Muscle of arm (tissue), 1 donor: ENCODE measurements at regions not wholly inside any gene's neighbourhood (a gene's known extent, or its start where the extent isn't known, plus 50 kb on each side); places are given as distances from the start of the nearest gene placed in this dataset.

Experiments
- DNase-seq: peaks from one replicate; pipeline ENCODE4 v3.0.0-alpha.2; 2013

DNA sequence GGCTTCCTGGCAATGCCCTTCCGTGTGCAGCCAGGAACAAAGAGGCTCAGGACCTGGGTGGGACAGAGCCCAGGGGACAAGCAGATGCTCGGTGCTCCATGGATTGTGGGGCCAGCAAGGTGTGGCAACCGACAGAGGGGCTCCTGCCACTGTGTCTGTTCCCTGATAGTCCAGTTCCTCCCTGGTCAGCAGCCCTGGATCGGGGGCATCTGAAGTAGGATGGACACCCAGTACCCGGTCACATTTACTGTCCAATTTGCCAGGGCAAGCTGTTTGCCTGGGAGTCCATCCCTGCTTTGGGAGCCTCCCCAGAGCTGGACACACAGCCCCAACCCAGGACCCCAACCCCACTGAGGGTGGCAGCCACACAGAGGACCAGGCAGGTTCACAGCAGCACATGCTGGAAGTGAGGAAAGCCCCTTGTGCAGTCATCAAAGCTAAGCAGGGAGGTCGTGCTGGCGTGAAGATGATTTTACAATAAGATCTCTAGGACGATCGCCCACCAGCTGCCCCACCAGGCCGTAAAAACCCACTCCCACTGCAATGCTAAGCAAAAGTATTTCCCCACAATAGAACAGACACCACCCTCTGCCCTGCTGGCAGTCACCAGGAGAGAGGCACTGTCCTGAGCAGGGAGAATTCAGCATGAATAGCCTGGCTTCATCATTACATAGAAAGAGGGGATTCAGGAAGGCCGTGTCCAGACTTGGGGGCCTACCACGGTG is 141.7 kb downstream of the NDUFA10 start:
- DNase-seq: no peak

DNA sequence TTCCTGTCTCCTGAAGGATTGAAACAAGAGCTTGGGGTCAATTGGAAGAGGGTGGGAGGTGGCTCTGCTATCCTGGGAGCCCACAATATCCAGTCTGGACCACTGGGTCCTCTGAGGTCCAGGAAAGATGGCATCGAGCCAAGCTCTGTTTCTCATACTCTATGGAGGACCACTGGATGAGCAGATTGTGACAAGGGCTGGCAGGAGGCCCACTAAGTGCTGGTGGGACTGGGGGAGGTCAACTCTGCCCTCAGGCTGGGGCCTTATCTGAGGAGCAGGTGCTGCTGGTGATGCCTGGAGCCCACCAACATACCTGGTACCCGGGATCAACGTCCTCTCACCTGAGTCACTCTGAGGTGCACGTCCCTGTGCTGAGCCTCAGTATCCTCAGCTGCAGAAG is 142.4 kb downstream of the NDUFA10 start:
- DNase-seq: no peak

DNA sequence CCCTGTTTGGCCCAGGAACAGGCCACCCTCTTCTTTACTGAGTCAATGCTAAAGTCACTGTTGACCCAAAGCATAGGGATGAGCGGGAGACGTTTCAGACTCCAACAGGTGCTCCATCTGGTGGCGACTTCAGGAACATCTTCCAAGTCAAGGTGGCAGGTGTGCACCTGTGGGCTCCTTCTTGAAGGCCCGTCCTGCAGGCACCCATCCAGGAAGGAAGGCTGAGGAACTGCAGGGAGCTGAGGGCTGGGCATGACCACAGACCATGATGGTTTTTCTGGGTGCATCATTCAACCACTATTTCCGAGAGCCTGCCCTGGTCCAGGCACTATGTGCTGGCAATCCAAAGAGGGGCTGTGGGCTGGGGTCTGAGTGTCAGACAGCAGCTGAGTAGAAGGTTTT is 142.8 kb downstream of the NDUFA10 start:
- DNase-seq: peak; percentile 63

DNA sequence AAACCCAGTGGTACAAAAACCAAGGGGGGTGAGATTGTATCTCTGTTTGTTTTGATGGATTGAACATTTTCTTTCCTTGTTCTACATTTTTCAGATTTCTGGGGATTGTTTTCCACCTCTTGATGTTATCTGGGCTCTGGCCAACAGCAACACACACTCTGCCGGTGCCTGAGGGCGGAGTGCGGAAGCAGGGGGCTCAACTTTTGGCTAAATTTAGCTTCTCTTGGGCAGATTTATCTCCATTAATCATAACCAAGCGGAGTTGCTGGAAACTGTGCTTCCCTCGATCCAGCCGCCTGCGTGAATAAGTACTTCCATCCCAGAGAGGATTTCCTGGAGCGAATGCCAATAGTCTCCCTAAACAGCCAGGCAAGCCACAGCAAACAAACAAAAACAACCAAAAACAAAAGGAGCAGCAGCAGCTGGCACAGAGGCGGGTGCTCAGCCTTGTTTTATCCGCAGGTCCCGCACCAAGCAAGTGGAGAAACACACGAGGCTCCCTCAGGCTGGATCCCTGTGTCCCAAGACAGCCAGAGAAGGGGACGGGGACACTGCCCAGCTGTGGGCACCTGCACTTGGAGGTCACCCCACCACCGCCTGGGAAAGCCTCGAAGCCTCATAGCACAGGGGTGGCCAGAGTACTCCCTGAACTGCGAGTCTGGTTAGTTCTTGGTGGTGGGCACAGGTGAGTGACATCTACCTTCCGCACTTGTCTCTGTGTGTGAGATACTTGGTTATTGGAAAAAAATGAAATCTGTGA is 143.4 kb downstream of the NDUFA10 start:
- DNase-seq: peak; percentile 46

DNA sequence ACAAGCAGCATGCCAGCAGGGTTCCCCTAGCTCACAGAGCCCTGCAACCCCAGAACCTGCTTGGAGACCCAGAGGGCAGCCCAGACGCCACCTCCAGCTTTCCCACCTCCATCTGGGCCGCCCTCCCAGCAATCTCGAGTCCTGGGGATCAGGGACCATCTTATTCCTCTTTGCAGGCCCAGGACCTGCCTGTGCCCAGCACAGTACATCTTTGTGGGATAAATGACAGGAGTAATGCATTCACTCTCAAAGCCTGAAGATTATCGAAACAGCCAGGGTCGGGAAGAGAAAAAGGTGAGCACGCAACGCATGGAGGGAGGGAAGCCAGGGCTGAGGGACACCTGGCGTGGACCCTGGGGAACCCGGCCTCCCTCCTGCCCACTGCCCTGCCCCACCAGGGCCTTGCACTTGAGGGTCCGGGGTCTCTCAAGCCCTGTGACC is 144.1 kb downstream of the NDUFA10 start:
- no peak for DNase-seq

DNA sequence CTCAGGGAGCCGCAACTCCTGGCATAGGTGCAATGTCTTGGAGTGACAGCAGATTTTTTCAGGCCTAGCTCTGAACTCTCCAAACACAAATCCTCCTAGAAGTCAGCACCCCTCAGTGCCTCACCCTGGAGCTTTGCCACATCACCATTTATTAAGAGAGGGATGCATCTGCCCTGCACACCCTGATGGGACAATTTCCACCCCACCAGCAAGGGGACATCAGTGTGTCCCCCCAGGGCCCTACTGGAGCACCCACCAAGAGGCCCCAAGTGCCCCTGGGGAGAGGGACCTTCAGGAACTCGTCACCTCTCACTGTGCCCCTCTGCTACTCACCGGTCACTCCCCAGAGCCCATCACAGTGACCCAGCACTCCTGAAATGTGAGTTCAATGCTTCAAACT is 144.7 kb downstream of the NDUFA10 start:
- no peak for DNase-seq

DNA sequence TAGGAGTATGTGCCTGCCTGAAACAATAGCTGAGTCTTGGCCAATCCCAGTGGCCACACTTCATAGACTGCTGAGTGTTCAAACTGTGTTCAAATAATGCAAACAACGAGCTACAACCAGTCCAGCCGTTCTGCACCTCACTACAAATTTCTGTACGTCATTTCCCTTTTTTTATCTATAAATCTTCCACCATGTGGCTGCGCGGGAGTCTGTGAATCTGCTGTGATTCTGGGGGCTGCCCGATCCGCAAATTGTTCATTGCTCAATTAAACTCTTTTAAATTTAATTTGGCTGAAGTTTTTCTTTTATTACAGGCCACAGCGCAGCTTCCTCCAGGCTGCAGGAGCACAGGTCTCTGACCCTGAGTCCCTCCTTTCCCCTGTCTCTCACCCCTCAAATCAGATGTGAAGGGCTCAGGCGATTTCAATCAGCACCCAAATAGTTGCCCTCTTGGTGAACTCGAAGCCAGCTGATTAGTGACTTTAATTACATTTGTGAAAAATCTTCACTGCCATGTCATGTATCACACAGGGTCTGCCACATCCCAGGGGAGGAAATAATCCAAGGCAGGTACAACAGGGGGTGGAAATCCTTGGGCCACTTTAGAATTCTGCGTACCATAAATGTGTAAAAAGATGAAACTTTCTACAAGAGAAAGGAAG is 145.6 kb downstream of the NDUFA10 start:
- no peak for DNase-seq

DNA sequence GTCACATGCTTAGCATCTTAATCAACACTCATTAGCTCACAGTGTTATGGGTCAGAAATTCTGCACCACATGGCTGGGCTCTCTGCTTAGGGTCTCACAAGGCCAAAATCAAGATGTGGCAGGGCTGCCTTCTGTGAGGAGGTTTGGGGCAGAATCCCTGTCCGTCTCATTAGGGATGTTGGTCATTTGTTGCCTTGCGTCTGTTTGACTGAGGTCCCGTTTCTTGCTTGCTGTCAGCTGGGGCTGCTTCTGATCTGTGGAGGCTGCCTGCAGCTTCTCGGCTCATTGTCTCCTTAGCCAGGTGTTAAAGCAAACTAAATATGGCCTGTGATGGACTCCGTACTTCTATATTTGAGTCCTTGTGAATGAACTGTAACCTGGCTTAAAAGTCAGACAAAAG is 146.5 kb downstream of the NDUFA10 start:
- DNase-seq: no peak

DNA sequence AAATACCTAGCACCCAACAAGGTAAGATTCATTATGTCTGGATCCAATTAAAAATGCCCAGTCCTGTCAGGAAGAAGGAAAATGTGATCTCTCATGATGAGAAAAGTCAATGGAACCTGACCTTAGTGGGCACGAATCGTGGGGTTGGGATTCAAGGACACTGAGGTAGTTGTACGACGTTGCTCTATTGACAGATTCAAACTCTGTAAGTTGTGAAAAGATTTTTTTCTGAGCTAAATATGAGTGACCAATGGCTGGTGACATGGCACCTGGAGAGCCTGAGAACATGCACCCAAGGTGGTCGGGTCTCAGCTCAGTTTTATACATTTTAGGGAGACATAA is 148.2 kb downstream of the NDUFA10 start:
- no peak for DNase-seq

DNA sequence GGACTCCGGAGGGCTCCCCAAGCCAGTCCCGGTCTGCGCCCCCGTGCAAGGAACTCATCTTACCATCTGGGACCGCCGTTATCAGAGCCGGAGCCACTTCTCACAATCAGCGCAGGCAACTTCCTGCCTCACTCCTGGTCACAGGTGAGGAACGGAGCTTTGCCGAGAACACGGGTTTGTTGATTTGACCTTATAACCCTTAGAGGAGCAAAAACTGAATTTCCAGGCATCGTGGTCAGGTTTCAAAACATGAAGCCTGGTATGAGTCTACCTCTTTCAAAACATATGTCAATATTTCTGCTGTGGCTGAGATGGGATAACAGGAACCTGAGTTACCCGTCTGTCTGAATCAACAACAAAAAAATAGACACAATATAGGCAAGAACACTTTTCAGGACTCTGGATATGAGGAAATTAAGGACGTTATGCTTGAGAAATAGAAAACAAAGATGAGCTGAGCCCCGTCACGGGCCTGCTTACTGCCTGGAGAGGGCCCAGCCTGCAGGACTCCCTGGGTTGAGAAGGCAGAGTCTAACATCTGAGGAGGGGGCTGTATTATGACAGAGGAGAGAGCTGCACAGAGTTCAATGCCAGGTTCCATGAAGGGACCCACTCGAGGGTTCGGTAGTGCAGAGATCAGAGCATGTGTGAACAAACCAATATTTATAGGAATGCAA is 148.7 kb downstream of the NDUFA10 start:
- no peak for DNase-seq

DNA sequence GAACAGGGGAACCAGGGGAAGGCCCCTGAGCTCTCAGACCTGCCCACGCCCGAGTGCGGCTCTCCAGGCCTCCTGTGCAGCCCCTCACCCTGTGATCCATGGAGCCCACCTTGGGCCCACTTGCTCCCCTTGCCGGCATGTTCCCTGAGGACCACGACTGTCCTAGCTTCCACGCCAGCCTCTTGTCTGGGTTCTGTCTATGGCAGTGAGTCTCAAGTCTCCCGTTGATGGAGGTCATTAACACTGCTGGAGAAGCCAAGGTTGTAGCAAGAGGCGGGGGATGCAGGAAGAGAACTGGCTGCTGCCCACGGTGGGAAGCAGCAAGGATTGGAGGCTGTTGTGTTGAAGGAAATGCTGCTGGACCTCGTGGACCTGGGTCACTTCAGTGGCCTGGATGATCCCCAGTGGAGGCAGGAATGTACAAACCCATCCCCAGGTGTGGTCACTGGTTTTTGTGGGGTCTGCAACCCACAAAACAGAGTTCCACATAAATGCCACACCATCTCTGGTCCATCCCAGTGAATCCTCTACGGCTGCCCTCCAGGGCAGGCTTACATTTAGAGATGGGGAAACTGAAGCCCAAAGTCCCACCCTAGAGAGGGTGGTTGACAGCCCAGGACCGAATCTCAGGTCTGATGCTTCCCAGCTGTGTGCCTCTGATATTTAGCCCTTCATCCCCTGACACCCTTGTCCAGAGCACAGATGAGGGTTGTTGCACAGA is 150.3 kb downstream of the NDUFA10 start:
- DNase-seq: no peak

DNA sequence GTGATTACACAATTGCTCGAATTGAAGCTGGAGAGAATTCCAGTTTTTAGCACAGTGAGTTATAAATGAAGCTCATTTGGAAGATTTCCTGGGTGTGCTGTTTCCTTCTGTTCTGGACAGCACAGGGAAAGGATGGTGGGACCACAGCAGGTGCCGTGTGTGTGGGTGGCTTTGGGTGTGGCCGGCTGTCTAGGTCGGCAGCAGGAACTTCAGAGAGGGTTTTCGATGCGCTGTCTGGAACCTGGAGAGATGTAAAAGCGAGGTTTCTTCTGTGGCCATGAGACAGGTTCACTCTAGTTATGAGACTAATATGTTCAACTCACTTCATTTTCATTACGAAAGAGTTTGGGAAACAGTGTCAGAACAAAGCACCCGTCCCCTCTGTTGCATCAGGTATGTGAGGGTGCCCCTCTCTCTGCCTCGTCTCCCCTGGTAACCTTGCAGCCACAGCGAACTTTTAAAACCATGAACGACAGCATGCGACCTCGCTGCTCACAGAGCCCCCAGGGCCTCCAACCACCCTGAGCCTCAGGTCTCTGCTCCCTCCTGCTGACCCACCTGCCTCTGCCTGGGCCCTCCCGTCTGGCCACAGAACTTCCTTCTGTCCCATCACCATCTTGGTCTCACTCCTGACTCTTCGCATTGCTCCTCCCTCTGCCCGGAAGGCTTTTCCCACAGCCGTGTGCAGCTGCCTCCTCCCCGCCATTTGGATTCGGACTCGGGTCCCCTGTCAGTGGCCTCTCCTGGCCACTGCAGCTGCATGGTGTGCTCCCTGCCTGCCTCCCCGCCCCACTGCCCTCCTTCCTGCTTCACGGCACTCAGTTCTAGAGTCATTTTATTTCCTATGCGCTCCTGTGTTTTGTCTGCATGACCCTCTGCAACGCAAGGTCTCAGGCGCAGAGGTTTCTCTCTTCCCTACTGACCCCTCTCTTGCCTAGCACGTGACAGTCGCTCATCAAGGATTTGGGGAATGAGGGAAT is 151.2 kb downstream of the NDUFA10 start:
- DNase-seq: no peak

DNA sequence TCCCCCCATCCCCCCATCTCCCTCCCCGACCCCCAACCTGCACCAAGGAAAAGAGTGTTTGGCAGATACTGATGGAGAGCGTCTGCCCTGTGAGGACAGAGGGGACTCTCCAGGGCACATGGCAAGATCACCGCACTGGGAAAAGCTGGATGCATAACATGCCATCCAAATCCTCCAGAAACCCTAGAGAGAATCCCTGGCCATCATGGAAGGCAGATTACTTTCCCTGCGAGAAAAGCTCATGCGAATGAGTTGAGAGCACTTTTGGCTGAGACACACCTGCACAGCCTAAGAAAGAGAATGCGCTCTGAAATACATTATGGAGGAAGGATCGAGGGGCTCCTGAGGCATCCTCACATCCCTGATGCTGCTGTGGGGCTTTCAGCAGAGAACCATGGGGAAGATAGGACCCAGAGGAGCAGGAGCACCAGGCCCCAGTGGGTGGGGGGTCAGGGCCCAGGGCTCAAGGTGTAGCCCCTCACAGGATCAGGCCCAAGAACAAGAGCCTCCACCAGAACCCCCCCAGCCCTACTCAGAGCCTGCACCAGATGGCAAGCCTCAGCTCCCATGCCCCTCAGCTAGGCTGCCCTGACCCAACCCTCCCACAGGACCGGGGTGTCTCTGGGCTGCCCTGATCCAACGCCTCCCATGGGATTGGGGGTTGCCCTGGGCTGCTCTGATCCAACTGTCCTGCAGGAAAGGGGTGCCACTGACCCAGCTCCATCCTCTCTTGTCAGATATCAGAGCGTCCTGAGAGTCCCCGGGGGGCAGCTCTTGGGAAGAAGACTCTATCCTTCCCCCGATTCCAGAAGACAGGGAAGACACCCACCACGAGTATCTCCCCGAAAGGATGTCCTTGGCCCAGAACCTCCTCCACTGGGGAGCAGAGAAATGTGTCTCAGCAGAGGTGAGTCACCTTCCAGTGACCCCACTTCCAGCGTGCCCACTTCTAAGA is 153.4 kb downstream of the NDUFA10 start:
- DNase-seq: no peak

DNA sequence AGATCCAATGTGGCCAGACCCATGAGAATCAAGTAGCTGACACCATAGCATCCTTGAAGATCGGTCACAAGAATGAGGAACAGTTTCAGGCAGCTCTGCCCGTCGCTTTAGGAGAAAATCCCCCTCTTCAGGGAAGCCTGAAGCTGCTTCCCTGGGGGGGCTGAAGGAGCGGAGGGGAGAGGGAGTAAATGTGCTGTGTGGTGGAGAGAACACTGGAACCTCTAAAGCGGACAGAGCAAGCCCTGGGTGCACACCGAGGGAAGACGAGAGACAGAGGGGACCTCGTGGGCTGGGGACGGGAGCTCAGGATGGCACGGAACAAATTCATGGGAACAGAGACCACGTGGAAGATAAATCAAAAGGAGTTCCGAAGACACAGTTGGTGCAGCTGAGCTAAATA is 154.3 kb downstream of the NDUFA10 start:
- no peak for DNase-seq

DNA sequence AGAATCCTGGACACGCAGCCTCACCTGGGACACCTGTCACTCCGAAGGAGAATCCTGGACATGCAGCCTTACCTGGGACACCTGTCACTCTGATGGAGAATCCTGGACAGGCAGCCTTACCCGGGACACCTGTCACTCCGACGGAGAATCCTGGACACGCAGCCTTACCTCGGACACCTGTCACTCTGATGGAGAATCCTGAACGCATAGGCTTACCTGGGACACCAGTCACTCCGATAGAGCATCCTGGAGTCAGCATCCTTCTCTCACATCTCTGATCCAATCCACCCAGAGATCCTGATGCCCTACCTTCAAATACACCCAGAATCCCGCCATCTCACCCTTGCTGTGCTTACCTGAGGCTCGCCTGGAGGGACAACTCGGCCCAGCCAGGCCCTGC is 154.9 kb downstream of the NDUFA10 start:
- DNase-seq: no peak

DNA sequence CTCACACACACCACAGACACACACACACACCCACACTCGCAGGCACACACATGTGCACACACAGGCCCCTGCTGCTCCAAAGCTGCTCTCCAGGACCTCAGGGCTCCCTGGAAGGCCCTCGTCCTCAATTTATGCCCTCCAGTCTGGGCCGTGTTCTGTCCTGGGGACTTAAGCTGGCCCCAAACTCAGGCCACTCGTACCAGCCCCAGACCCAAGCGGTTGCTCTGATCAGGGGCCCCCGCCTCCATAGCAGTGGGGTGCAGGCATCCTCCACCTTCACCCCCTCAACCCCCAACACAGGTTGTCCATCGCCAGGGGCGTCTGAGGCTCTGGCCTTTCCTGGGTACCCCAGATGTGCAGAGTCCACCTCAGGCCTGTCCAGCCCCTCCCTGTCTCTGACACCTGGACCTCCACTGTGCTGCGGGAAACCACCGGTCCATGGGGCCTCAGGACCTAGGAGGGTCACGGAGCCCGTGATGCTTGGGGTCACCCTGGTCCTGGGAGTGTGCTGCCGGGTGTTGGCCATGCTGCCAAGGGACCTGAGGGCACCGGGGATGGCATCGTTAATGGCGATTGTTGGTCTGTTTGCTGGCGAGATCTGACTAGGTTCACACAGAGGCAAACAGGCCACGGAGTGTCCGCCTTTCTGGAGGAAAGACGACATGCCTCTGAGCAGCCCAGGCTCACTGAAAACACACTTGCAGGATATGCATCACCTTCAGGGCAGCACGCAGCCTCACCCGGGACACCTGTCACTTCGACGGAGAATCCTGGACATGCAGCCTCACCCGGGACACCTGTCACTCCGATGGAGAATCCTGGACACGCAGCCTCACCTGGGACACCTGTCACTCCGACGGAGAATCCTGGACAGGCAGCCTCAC is 155.6 kb downstream of the NDUFA10 start:
- no peak for DNase-seq

DNA sequence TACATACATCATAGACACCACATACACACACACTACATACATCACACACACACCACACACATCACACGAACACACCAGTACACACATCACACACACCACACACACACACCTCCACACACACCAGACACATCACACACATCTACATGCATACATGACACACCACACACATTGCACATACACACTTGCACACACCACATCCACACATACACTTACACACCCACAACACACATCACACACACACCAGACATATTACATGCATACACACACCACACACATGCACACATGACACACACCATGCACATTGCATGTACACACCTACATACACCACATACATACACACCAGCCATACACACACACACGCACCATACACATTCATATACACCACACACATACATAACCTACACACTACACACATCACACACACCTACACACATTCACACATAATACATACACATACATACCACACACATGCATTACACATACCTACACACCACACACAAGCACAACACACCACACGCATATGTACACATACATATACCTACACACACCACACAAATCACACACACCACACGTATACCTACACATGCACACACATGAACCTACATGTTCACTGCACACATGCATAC is 156.5 kb downstream of the NDUFA10 start:
- no peak for DNase-seq

DNA sequence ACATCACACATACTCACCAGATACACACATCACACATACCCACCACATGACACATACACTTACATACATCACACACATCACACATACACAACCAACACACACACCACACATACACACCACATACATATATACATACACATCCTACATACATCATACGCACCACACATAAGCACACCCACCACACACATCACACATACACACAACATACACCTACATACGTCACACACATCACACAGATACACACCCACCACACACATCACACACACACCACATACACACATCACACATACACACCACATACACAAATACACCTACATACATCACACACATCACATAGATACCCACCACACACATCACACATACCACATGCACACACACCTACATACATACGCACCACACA is 158.4 kb downstream of the NDUFA10 start:
- no peak for DNase-seq
